GM19025 (cell line): ENCODE measurements at regions not wholly inside any gene's neighbourhood (a gene's known extent, or its start where the extent isn't known, plus 50 kb on each side); places are given as distances from the start of the nearest gene placed in this dataset.
"Not testable (repeated sequence)": the region's sequence is repeated elsewhere in the genome, so short reads cannot be mapped to it uniquely, and the experiment has no call there.

ENCODE experiments used
- ATAC-seq: cut with Tn5 transposase; IDR thresholded peaks from one replicate; pipeline ENCODE4 v1.9.1; 2021; ENCODE audit warnings: mild to moderate bottlenecking, low read depth, moderate library complexity; ENCODE audit not compliant: unreplicated experiment

GRCh38 chrX:46235778-46236177, 309.4 kb downstream of the ZNF674 start:
- no peak for ATAC-seq

- ATAC-seq = no peak
Measured at GRCh38 chrX:46234775-46235174, 310.4 kb downstream of the ZNF674 start.

- ATAC-seq = no peak
Measured at GRCh38 chrX:46228389-46228788, 316.8 kb downstream of the ZNF674 start.

- no peak for ATAC-seq
Measured at GRCh38 chrX:46226422-46226821, 318.8 kb downstream of the ZNF674 start.

- ATAC-seq = not testable (repeated sequence)
Measured at GRCh38 chrX:46223499-46223898, 321.7 kb downstream of the ZNF674 start.

GRCh38 chrX:46220822-46221221, 324.4 kb downstream of the ZNF674 start:
- ATAC-seq = no peak

GRCh38 chrX:46218373-46218772, 326.8 kb downstream of the ZNF674 start:
- no peak for ATAC-seq

GRCh38 chrX:46216406-46216805, 328.8 kb downstream of the ZNF674 start:
- no peak for ATAC-seq

GRCh38 chrX:46211079-46211478, 334.1 kb downstream of the ZNF674 start:
- no peak for ATAC-seq

- no peak for ATAC-seq
Measured at GRCh38 chrX:46209768-46210167, 335.5 kb downstream of the ZNF674 start.

- ATAC-seq = no peak
Measured at GRCh38 chrX:46209037-46209436, 336.2 kb downstream of the ZNF674 start.

- no peak for ATAC-seq
Measured at GRCh38 chrX:46208225-46208854, 336.9 kb downstream of the ZNF674 start.

- ATAC-seq = no peak
Measured at GRCh38 chrX:46204721-46205422, 340.3 kb downstream of the ZNF674 start.

- ATAC-seq = no peak
Measured at GRCh38 chrX:46202733-46203514, 342.3 kb downstream of the ZNF674 start.

- ATAC-seq = no peak
Measured at GRCh38 chrX:46200413-46200812, 344.8 kb downstream of the ZNF674 start.

GRCh38 chrX:46198858-46199257, 346.4 kb downstream of the ZNF674 start:
- no peak for ATAC-seq

GRCh38 chrX:46186811-46187106, 358.5 kb downstream of the ZNF674 start:
- ATAC-seq = not testable (repeated sequence)

GRCh38 chrX:46185923-46186810, 359.1 kb downstream of the ZNF674 start:
- no peak for ATAC-seq

- ATAC-seq = no peak
Measured at GRCh38 chrX:46184749-46185148, 360.5 kb downstream of the ZNF674 start.

GRCh38 chrX:46180258-46180687, 364.9 kb downstream of the ZNF674 start:
- peak; percentile 87 for ATAC-seq

- no peak for ATAC-seq
Measured at GRCh38 chrX:46179748-46180147, 365.5 kb downstream of the ZNF674 start.
